ENCODE measurements at regions not wholly inside any gene's neighbourhood (a gene's known extent, or its start where the extent isn't known, plus 50 kb on each side); places are given as distances from the start of the nearest gene placed in this dataset.

- DNase-seq (ENCODE audit: low read depth, low spot score): no peak
- no peak overlapping the region for H3K4me3 ChIP-seq (ENCODE audit: low read length)
Measured at GRCh38 chr16:22671301-22672076, 142.5 kb upstream of the HS3ST2 start.

GRCh38 chr16:22672830-22673210, 141.1 kb upstream of the HS3ST2 start:
- DNase-seq (ENCODE audit: low read depth, low spot score): no peak
- no peak overlapping the region for H3K4me3 ChIP-seq (ENCODE audit: low read length)

GRCh38 chr16:22673421-22673831, 140.5 kb upstream of the HS3ST2 start:
- no peak overlapping the region for H3K4me3 ChIP-seq (ENCODE audit: low read length)
- no peak for DNase-seq (ENCODE audit: low read depth, low spot score)

GRCh38 chr16:22674832-22675191, 139.2 kb upstream of the HS3ST2 start:
- no peak for DNase-seq (ENCODE audit: low read depth, low spot score)

GRCh38 chr16:22675745-22676540, 138.0 kb upstream of the HS3ST2 start:
- H3K4me3 ChIP-seq (ENCODE audit: low read length): no peak overlapping the region
- no peak for DNase-seq (ENCODE audit: low read depth, low spot score)

More at GRCh38 chr16:22674832-22675191, 139.2 kb upstream of the HS3ST2 start:
- H3K4me3 ChIP-seq (ENCODE audit: low read length): no peak overlapping the region

- H3K4me3 ChIP-seq (ENCODE audit: low read length): no peak overlapping the region
- no peak for DNase-seq (ENCODE audit: low read depth, low spot score)
Measured at GRCh38 chr16:22677024-22677830, 136.7 kb upstream of the HS3ST2 start.

- no peak for DNase-seq (ENCODE audit: low read depth, low spot score)
- H3K4me3 ChIP-seq (ENCODE audit: low read length): no peak overlapping the region
Measured at GRCh38 chr16:22678311-22678710, 135.7 kb upstream of the HS3ST2 start.

GRCh38 chr16:22681554-22682291, 132.2 kb upstream of the HS3ST2 start:
- no peak overlapping the region for H3K4me3 ChIP-seq (ENCODE audit: low read length)
- no peak for DNase-seq (ENCODE audit: low read depth, low spot score)

- no peak for DNase-seq (ENCODE audit: low read depth, low spot score)
- no peak overlapping the region for H3K4me3 ChIP-seq (ENCODE audit: low read length)
Measured at GRCh38 chr16:22683258-22683657, 130.7 kb upstream of the HS3ST2 start.

- DNase-seq (ENCODE audit: low read depth, low spot score): no peak
- no peak overlapping the region for H3K4me3 ChIP-seq (ENCODE audit: low read length)
Measured at GRCh38 chr16:22683730-22684573, 130.0 kb upstream of the HS3ST2 start.

- H3K4me3 ChIP-seq (ENCODE audit: low read length): no peak overlapping the region
- DNase-seq (ENCODE audit: low read depth, low spot score): peak; percentile 18
Measured at GRCh38 chr16:22684574-22685458, 129.1 kb upstream of the HS3ST2 start.

- H3K4me3 ChIP-seq (ENCODE audit: low read length): no peak overlapping the region
- DNase-seq (ENCODE audit: low read depth, low spot score): no peak
Measured at GRCh38 chr16:22685459-22685830, 128.5 kb upstream of the HS3ST2 start.

- no peak overlapping the region for H3K4me3 ChIP-seq (ENCODE audit: low read length)
Measured at GRCh38 chr16:22687031-22687530, 126.9 kb upstream of the HS3ST2 start.

GRCh38 chr16:22688463-22688862, 125.5 kb upstream of the HS3ST2 start:
- no peak for DNase-seq (ENCODE audit: low read depth, low spot score)
- H3K4me3 ChIP-seq (ENCODE audit: low read length): no peak overlapping the region

More at GRCh38 chr16:22687031-22687530, 126.9 kb upstream of the HS3ST2 start:
- no peak for DNase-seq (ENCODE audit: low read depth, low spot score)

GRCh38 chr16:22688930-22689329, 125.0 kb upstream of the HS3ST2 start:
- no peak overlapping the region for H3K4me3 ChIP-seq (ENCODE audit: low read length)
- no peak for DNase-seq (ENCODE audit: low read depth, low spot score)

- DNase-seq (ENCODE audit: low read depth, low spot score): no peak
- no peak overlapping the region for H3K4me3 ChIP-seq (ENCODE audit: low read length)
Measured at GRCh38 chr16:22691335-22691734, 122.6 kb upstream of the HS3ST2 start.

- no peak overlapping the region for H3K4me3 ChIP-seq (ENCODE audit: low read length)
- no peak for DNase-seq (ENCODE audit: low read depth, low spot score)
Measured at GRCh38 chr16:22692034-22692433, 121.9 kb upstream of the HS3ST2 start.

Data from Jurkat, Clone E6-1 (cell line).